ENCODE measurements at regions not wholly inside any gene's neighbourhood (a gene's known extent, or its start where the extent isn't known, plus 50 kb on each side); places are given as distances from the start of the nearest gene placed in this dataset.

- DNase-seq (ENCODE audit: low spot score) = peak; percentile 43
These were observed 113.3 kb downstream of the ZNF280B start for GRCh38 chr22:22395245-22395644.

- DNase-seq (ENCODE audit: low spot score) = no peak
These were observed 111.7 kb downstream of the ZNF280B start for GRCh38 chr22:22396741-22397291.

- DNase-seq (ENCODE audit: low spot score) = no peak
These were observed 111.2 kb downstream of the ZNF280B start for GRCh38 chr22:22397292-22397870.

- no peak for DNase-seq (ENCODE audit: low spot score)
These were observed 110.5 kb downstream of the ZNF280B start for GRCh38 chr22:22397875-22398524.

GRCh38 chr22:22398530-22399327 is 109.8 kb downstream of the ZNF280B start:
- no peak for DNase-seq (ENCODE audit: low spot score)

- no peak for DNase-seq (ENCODE audit: low spot score)
These were observed 108.4 kb downstream of the ZNF280B start for GRCh38 chr22:22400099-22400498.

GRCh38 chr22:22400964-22401363 is 107.6 kb downstream of the ZNF280B start:
- no peak for DNase-seq (ENCODE audit: low spot score)

- DNase-seq (ENCODE audit: low spot score) = no peak
These were observed 107.2 kb downstream of the ZNF280B start for GRCh38 chr22:22401381-22401780.

- no peak for DNase-seq (ENCODE audit: low spot score)
These were observed 105.2 kb downstream of the ZNF280B start for GRCh38 chr22:22403306-22403705.

- peak; percentile 55 for DNase-seq (ENCODE audit: low spot score)
These were observed 104.8 kb downstream of the ZNF280B start for GRCh38 chr22:22403771-22404170.

GRCh38 chr22:22404598-22405284 is 103.8 kb downstream of the ZNF280B start:
- peak; percentile 64 for DNase-seq (ENCODE audit: low spot score)

GRCh38 chr22:22406445-22407027 is 102.0 kb downstream of the ZNF280B start:
- no peak for DNase-seq (ENCODE audit: low spot score)

GRCh38 chr22:22407061-22407460 is 101.5 kb downstream of the ZNF280B start:
- no peak for DNase-seq (ENCODE audit: low spot score)

GRCh38 chr22:22408269-22408668 is 100.3 kb downstream of the ZNF280B start:
- no peak for DNase-seq (ENCODE audit: low spot score)

- peak; percentile 52 for DNase-seq (ENCODE audit: low spot score)
These were observed 99.5 kb downstream of the ZNF280B start for GRCh38 chr22:22408731-22409696.

GRCh38 chr22:22410121-22410520 is 98.4 kb downstream of the ZNF280B start:
- peak; percentile 49 for DNase-seq (ENCODE audit: low spot score)

- DNase-seq (ENCODE audit: low spot score) = no peak
These were observed 97.9 kb downstream of the ZNF280B start for GRCh38 chr22:22410677-22411076.

- no peak for DNase-seq (ENCODE audit: low spot score)
These were observed 94.3 kb downstream of the ZNF280B start for GRCh38 chr22:22414266-22414665.

GRCh38 chr22:22417495-22418162 is 90.9 kb downstream of the ZNF280B start:
- DNase-seq (ENCODE audit: low spot score) = no peak

GRCh38 chr22:22418163-22418549 is 90.4 kb downstream of the ZNF280B start:
- no peak for DNase-seq (ENCODE audit: low spot score)
